Stimulated activated CD4-positive, alpha-beta T cell treated with anti-CD3 and anti-CD28 coated beads, Interleukin-1b, Interleukin-23, amount 100 ng/mL, for 24 hours (primary cell): ENCODE measurements at regions not wholly inside any gene's neighbourhood (a gene's known extent, or its start where the extent isn't known, plus 50 kb on each side); places are given as distances from the start of the nearest gene placed in this dataset.

Source experiments
- DNase-seq, 4 experiments: peaks; one replicate each; pipeline ENCODE4 v3.0.0-alpha.2; 2020; ENCODE audit warnings: low read depth in 4 of 4, low spot score in 1 of 4

GRCh38 chr10:111338805-111339204 lies 262.0 kb downstream of the ADRA2A start:
- no peak for DNase-seq

- no peak for DNase-seq
Measured at GRCh38 chr10:111344804-111345203, 268.0 kb downstream of the ADRA2A start.

- DNase-seq, result no peak
Measured at GRCh38 chr10:111347386-111348013, 270.7 kb downstream of the ADRA2A start.

GRCh38 chr10:111348076-111348475 lies 271.2 kb downstream of the ADRA2A start:
- no peak for DNase-seq

GRCh38 chr10:111354859-111355258 lies 278.0 kb downstream of the ADRA2A start:
- DNase-seq, result no peak

GRCh38 chr10:111356571-111356970 lies 279.7 kb downstream of the ADRA2A start:
- DNase-seq, result no peak

GRCh38 chr10:111357859-111358258 lies 281.0 kb downstream of the ADRA2A start:
- no peak for DNase-seq

- DNase-seq, result no peak
Measured at GRCh38 chr10:111360260-111360925, 283.6 kb downstream of the ADRA2A start.

GRCh38 chr10:111367531-111367930 lies 290.7 kb downstream of the ADRA2A start:
- DNase-seq, result no peak

- DNase-seq, result no peak
Measured at GRCh38 chr10:111370101-111370500, 293.3 kb downstream of the ADRA2A start.

GRCh38 chr10:111373696-111374095 lies 296.9 kb downstream of the ADRA2A start:
- no peak for DNase-seq

GRCh38 chr10:111379534-111380187 lies 302.8 kb downstream of the ADRA2A start:
- no peak for DNase-seq

- DNase-seq, result no peak
Measured at GRCh38 chr10:111384556-111384955, 307.7 kb downstream of the ADRA2A start.

- no peak for DNase-seq
Measured at GRCh38 chr10:111390813-111391563, 314.2 kb downstream of the ADRA2A start.

- DNase-seq, result no peak
Measured at GRCh38 chr10:111392159-111392558, 315.3 kb downstream of the ADRA2A start.

- DNase-seq, result no peak
Measured at GRCh38 chr10:111392910-111393309, 316.1 kb downstream of the ADRA2A start.

GRCh38 chr10:111410740-111411139 lies 333.9 kb downstream of the ADRA2A start:
- no peak for DNase-seq

GRCh38 chr10:111425459-111425858 lies 348.6 kb downstream of the ADRA2A start:
- DNase-seq, result no peak

- DNase-seq, result no peak
Measured at GRCh38 chr10:111429288-111430028, 352.6 kb downstream of the ADRA2A start.

GRCh38 chr10:111430070-111430469 lies 353.2 kb downstream of the ADRA2A start:
- no peak for DNase-seq

GRCh38 chr10:111432588-111432987 lies 355.8 kb downstream of the ADRA2A start:
- DNase-seq, result no peak
